ENCODE measurements at regions not wholly inside any gene's neighbourhood (a gene's known extent, or its start where the extent isn't known, plus 50 kb on each side); places are given as distances from the start of the nearest gene placed in this dataset.

GRCh38 chr6:130282234-130282995, 59.7 kb upstream of the SAMD3 start:
- no CpG with 5 or more reads among the region's 2 CpGs for WGBS (ENCODE audit: insufficient coverage)
- DNase-seq (ENCODE audit: low read depth in 4 of 6, low spot score in 6 of 6) = no peak

GRCh38 chr6:130276507-130276906, 53.8 kb upstream of the SAMD3 start:
- H3K4me1 ChIP-seq (ENCODE audit: control insufficient read depth, insufficient read depth, low read length) = no peaks in the 10 kb centered on the region
- no peak overlapping the region for H3K27ac ChIP-seq (ENCODE audit: low read depth, low read length)
- H3K9me3 ChIP-seq (ENCODE audit: control insufficient read depth, insufficient read depth, low read length) = peaks cover 9% of the 10 kb centered on the region
- DNase-seq (ENCODE audit: low read depth in 4 of 6, low spot score in 6 of 6) = no peak
- H3K4me3 ChIP-seq (ENCODE audit: low read depth, low read length) = no peak overlapping the region
- WGBS (ENCODE audit: insufficient coverage) = 100% methylated on average over 1 of the region's 1 CpG
- H3K36me3 ChIP-seq (ENCODE audit: control insufficient read depth, insufficient read depth, low read length) = no peaks in the 10 kb centered on the region
- H3K27me3 ChIP-seq (ENCODE audit: control insufficient read depth, insufficient read depth, low read length) = no peaks in the 10 kb centered on the region

More at GRCh38 chr6:130282234-130282995, 59.7 kb upstream of the SAMD3 start:
- Histone ChIP-seq H3K9me3 (ENCODE audit: control insufficient read depth, insufficient read depth, low read length) (no peaks in the 10 kb centered on the region), H3K4me1 (ENCODE audit: control insufficient read depth, insufficient read depth, low read length) (no peaks in the 10 kb centered on the region), H3K27ac (ENCODE audit: low read depth, low read length) (no peak overlapping the region), H3K4me3 (ENCODE audit: low read depth, low read length) (no peak overlapping the region), H3K27me3 (ENCODE audit: control insufficient read depth, insufficient read depth, low read length) (no peaks in the 10 kb centered on the region), H3K36me3 (ENCODE audit: control insufficient read depth, insufficient read depth, low read length) (no peaks in the 10 kb centered on the region)

GRCh38 chr6:130274007-130274406, 51.3 kb upstream of the SAMD3 start:
- no peak overlapping the region for H3K4me3 ChIP-seq (ENCODE audit: low read depth, low read length)
- H3K4me1 ChIP-seq (ENCODE audit: control insufficient read depth, insufficient read depth, low read length) = no peaks in the 10 kb centered on the region
- WGBS (ENCODE audit: insufficient coverage) = no CpG with 5 or more reads among the region's 1 CpG
- H3K36me3 ChIP-seq (ENCODE audit: control insufficient read depth, insufficient read depth, low read length) = no peaks in the 10 kb centered on the region
- no peak for DNase-seq (ENCODE audit: low read depth in 4 of 6, low spot score in 6 of 6)
- H3K9me3 ChIP-seq (ENCODE audit: control insufficient read depth, insufficient read depth, low read length) = peaks cover 9% of the 10 kb centered on the region
- H3K27me3 ChIP-seq (ENCODE audit: control insufficient read depth, insufficient read depth, low read length) = no peaks in the 10 kb centered on the region
- H3K27ac ChIP-seq (ENCODE audit: low read depth, low read length) = no peak overlapping the region
